ENCODE measurements at regions not wholly inside any gene's neighbourhood (a gene's known extent, or its start where the extent isn't known, plus 50 kb on each side); places are given as distances from the start of the nearest gene placed in this dataset.

DNA sequence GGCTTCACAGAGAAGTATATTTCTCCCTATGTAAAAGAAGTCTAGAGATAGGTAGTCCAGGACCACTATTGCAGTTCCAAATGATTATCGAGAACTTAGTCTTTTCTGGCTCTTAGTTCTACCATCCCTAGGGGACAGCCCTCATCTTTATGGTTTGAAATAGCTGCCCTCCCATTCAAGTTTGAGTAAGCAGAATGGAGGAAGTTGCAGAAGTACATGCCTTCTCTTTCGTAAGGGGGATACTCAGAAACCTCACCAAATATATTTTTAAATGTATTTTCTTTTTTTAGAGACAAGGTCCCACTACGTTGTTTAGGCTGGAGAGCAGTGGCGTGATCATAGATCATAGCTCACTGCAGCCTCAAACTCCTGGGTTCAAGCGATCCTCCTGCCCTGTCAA is 236.8 kb upstream of the RREB1 start:
- H3K9me3 ChIP-seq (replicated peaks in 1 of 2; ENCODE audit: control insufficient read depth in 1 of 2, insufficient read depth in 1 of 2, low read length in 2 of 2), result no peaks in the 10 kb centered on the region
- peak overlapping the region; percentile 33 to 93 (median 74) for H3K27ac Mint-ChIP-seq
- H3K4me3 Mint-ChIP-seq, result peak overlapping the region in 1 of 2 donors; percentile 26
- intact Hi-C loops (cut with micrococcal nuclease), result no loop called here
- H3K36me3 Mint-ChIP-seq, result no peaks in the 10 kb centered on the region
- peak overlapping the region in 1 of 3 experiments; percentile 37 for H3K4me3 ChIP-seq (replicated peaks in 1 of 3; ENCODE audit: low read depth in 2 of 3, low read length in 3 of 3)
- TF ChIP-seq, protein P1, sequence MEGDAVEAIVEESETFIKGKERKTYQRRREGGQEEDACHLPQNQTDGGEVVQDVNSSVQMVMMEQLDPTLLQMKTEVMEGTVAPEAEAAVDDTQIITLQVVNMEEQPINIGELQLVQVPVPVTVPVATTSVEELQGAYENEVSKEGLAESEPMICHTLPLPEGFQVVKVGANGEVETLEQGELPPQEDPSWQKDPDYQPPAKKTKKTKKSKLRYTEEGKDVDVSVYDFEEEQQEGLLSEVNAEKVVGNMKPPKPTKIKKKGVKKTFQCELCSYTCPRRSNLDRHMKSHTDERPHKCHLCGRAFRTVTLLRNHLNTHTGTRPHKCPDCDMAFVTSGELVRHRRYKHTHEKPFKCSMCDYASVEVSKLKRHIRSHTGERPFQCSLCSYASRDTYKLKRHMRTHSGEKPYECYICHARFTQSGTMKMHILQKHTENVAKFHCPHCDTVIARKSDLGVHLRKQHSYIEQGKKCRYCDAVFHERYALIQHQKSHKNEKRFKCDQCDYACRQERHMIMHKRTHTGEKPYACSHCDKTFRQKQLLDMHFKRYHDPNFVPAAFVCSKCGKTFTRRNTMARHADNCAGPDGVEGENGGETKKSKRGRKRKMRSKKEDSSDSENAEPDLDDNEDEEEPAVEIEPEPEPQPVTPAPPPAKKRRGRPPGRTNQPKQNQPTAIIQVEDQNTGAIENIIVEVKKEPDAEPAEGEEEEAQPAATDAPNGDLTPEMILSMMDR (IDR thresholded peaks at IDR 0.05), result no peak
- peak overlapping the region; percentile 43 to 60 for H3K27ac ChIP-seq (ENCODE audit: low read depth in 1 of 2, low read length in 2 of 2)
- H3K4me1 Mint-ChIP-seq, result peaks cover 46% of the 10 kb centered on the region
- peak in 1 of 3 donors; percentile 43 for DNase-seq
- H3K4me2 ChIP-seq (replicated peaks; ENCODE audit: extremely low read depth, low read length, poor library complexity, severe bottlenecking), result peak overlapping the region; percentile 48
- no peaks in the 10 kb centered on the region for H4K20me1 ChIP-seq (ENCODE audit: insufficient read depth, low read length)
- no peaks in the 10 kb centered on the region for H3K27me3 ChIP-seq (ENCODE audit: control insufficient read depth in 2 of 2, insufficient read depth in 2 of 2, low read length in 2 of 2)
- peaks cover 0 to 5% (median 0%) of the 10 kb centered on the region in 7 donors for H3K9me3 Mint-ChIP-seq
- H3K9ac ChIP-seq (ENCODE audit: insufficient read depth, low read length, poor library complexity, severe bottlenecking), result no peak overlapping the region
- peaks cover 27 to 45% of the 10 kb centered on the region in 2 donors for H3K4me1 ChIP-seq (ENCODE audit: control insufficient read depth in 1 of 2, insufficient read depth in 2 of 2, low read length in 2 of 2)
- no peaks in the 10 kb centered on the region for H3K36me3 ChIP-seq (replicated peaks in 1 of 2; ENCODE audit: control insufficient read depth in 1 of 2, insufficient read depth in 2 of 2, low read length in 2 of 2)
- H3K27me3 Mint-ChIP-seq (ENCODE audit: low read depth in 3 of 3), result peaks cover 0 to 2% (median 0%) of the 10 kb centered on the region in 3 donors
- peak overlapping the region; percentile 44 for H2AFZ ChIP-seq (ENCODE audit: insufficient read depth, low read depth, low read length, poor library complexity, severe bottlenecking)
- WGBS (ENCODE audit: insufficient coverage), result 0% methylated on average over 2 of the region's 5 CpGs
- H3K79me2 ChIP-seq (ENCODE audit: insufficient read depth, low read length), result no peaks in the 10 kb centered on the region

DNA sequence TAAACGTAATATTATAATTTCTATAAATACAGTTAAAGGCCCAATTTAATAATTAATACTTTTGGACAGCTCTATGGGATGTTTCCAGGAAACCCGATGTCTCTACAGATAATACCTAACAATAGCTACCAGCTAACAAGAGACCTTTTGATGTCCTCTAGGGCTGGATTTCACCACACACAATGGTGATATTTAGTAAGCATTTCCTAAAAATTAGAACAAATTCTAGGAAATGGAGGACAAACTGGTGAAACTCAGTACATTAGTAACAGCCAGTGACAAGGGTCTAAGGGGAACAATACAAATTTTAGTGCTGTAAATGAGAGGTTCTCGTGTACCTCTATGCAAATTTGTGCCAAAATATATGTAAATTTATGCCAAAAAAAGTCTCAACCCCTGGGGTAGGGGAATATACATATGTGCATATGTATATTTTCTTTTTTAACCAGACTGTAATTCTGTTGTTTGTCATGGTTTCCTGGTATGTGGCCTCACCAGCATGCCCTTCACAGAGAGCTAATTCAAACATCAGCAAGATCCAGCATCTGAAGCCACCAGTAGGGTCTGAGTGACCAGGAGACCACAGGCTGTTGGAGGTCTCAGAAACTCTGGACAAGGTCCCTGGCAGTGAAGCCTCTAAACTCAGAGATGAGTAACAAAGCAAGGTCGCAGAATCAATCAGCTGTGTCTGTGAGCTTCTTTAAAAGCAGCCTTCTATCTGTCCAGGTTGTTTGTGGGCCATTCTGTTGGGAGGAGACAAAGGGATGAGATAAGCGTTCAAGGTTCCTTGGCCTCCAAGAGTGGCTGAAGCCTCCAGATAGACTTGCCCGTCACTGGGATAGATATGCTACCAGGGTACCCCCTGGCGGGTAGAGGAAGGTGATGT is 235.1 kb upstream of the RREB1 start:
- peaks cover 0 to 5% (median 0%) of the 10 kb centered on the region in 7 donors for H3K9me3 Mint-ChIP-seq
- Histone ChIP-seq H3K9ac (ENCODE audit: insufficient read depth, low read length, poor library complexity, severe bottlenecking) (no peak overlapping the region), H3K36me3 (replicated peaks in 1 of 2; ENCODE audit: control insufficient read depth in 1 of 2, insufficient read depth in 2 of 2, low read length in 2 of 2) (no peaks in the 10 kb centered on the region), H4K20me1 (ENCODE audit: insufficient read depth, low read length) (no peaks in the 10 kb centered on the region), H3K79me2 (ENCODE audit: insufficient read depth, low read length) (no peaks in the 10 kb centered on the region), H2AFZ (ENCODE audit: insufficient read depth, low read depth, low read length, poor library complexity, severe bottlenecking) (no peak overlapping the region), H3K9me3 (replicated peaks in 1 of 2; ENCODE audit: control insufficient read depth in 1 of 2, insufficient read depth in 1 of 2, low read length in 2 of 2) (no peaks in the 10 kb centered on the region), H3K4me2 (replicated peaks; ENCODE audit: extremely low read depth, low read length, poor library complexity, severe bottlenecking) (no peak overlapping the region), H3K4me1 (ENCODE audit: control insufficient read depth in 1 of 2, insufficient read depth in 2 of 2, low read length in 2 of 2) (peaks cover 38 to 57% of the 10 kb centered on the region in 2 donors), H3K27ac (ENCODE audit: low read depth in 1 of 2, low read length in 2 of 2) (no peak overlapping the region), H3K4me3 (replicated peaks in 1 of 3; ENCODE audit: low read depth in 2 of 3, low read length in 3 of 3) (no peak overlapping the region), H3K27me3 (ENCODE audit: control insufficient read depth in 2 of 2, insufficient read depth in 2 of 2, low read length in 2 of 2) (no peaks in the 10 kb centered on the region)
- no peak overlapping the region for H3K4me3 Mint-ChIP-seq
- DNase-seq, result no peak
- peaks cover 60% of the 10 kb centered on the region for H3K4me1 Mint-ChIP-seq
- peaks cover 0 to 2% (median 0%) of the 10 kb centered on the region in 3 donors for H3K27me3 Mint-ChIP-seq (ENCODE audit: low read depth in 3 of 3)
- intact Hi-C loops (cut with micrococcal nuclease), result no loop called here
- peak overlapping the region in 1 of 7 donors; percentile 16 for H3K27ac Mint-ChIP-seq
- 90% methylated on average over 2 of the region's 7 CpGs for WGBS (ENCODE audit: insufficient coverage)
- no peaks in the 10 kb centered on the region for H3K36me3 Mint-ChIP-seq
- TF ChIP-seq, protein P1 (IDR thresholded peaks at IDR 0.05), result no peak

All from CD14-positive monocyte (primary cell).